Activated naive CD8-positive, alpha-beta T cell treated with anti-CD3 and anti-CD28 coated beads, Interleukin-2, amount 50 U/mL, for 24 hours (primary cell): ENCODE measurements at regions not wholly inside any gene's neighbourhood (a gene's known extent, or its start where the extent isn't known, plus 50 kb on each side); places are given as distances from the start of the nearest gene placed in this dataset.

Experiments used
- ATAC-seq: fragments of 150-1000 bp; cut with Tn5 transposase; one replicate; pipeline ENCODE4 v1.10.0; 2021
- DNase-seq: peaks from one replicate; pipeline ENCODE4 v3.0.0; 2021
- H3K27ac Mint-ChIP-seq: one replicate; pipeline ENCODE4 v1.8.0; 2021; ENCODE audit warnings: mild to moderate bottlenecking, mixed read lengths
- H3K27me3 Mint-ChIP-seq: one replicate; pipeline ENCODE4 v1.8.0; 2021; ENCODE audit warnings: mixed read lengths
- H3K36me3 Mint-ChIP-seq: one replicate; pipeline ENCODE4 v1.8.0; 2021; ENCODE audit warnings: low read depth, mixed read lengths
- H3K4me1 Mint-ChIP-seq: one replicate; pipeline ENCODE4 v1.8.0; 2021; ENCODE audit warnings: mixed read lengths
- H3K4me3 Mint-ChIP-seq: one replicate; pipeline ENCODE4 v1.8.0; 2021; ENCODE audit warnings: mild to moderate bottlenecking, moderate library complexity, mixed read lengths
- H3K9me3 Mint-ChIP-seq: one replicate; pipeline ENCODE4 v1.8.0; 2021; ENCODE audit warnings: mixed read lengths

GRCh38 chr11:122345586-122345985, 229.6 kb upstream of the BLID start:
- no peak for ATAC-seq
- no peak for DNase-seq

GRCh38 chr11:122344215-122344614, 228.2 kb upstream of the BLID start:
- Mint-ChIP-seq H3K27me3 (no peaks in the 10 kb centered on the region), H3K27ac (no peak overlapping the region), H3K4me1 (no peaks in the 10 kb centered on the region), H3K4me3 (no peak overlapping the region), H3K9me3 (no peaks in the 10 kb centered on the region), H3K36me3 (no peaks in the 10 kb centered on the region)
- no peak for DNase-seq
- no peak for ATAC-seq

More at GRCh38 chr11:122345586-122345985, 229.6 kb upstream of the BLID start:
- H3K27ac Mint-ChIP-seq = no peak overlapping the region
- H3K4me3 Mint-ChIP-seq = no peak overlapping the region
- H3K36me3 Mint-ChIP-seq = no peaks in the 10 kb centered on the region
- H3K27me3 Mint-ChIP-seq = no peaks in the 10 kb centered on the region
- no peaks in the 10 kb centered on the region for H3K9me3 Mint-ChIP-seq
- no peaks in the 10 kb centered on the region for H3K4me1 Mint-ChIP-seq

- DNase-seq = no peak
- no peak for ATAC-seq
- Mint-ChIP-seq H3K4me1 (no peaks in the 10 kb centered on the region), H3K27ac (no peak overlapping the region), H3K36me3 (no peaks in the 10 kb centered on the region), H3K27me3 (no peaks in the 10 kb centered on the region), H3K4me3 (no peak overlapping the region), H3K9me3 (no peaks in the 10 kb centered on the region)
Measured at GRCh38 chr11:122343210-122343609, 227.2 kb upstream of the BLID start.

- Mint-ChIP-seq H3K27me3 (no peaks in the 10 kb centered on the region), H3K36me3 (no peaks in the 10 kb centered on the region), H3K4me1 (no peaks in the 10 kb centered on the region), H3K9me3 (no peaks in the 10 kb centered on the region), H3K27ac (no peak overlapping the region), H3K4me3 (no peak overlapping the region)
- DNase-seq (no peak), ATAC-seq (no peak)
Measured at GRCh38 chr11:122342089-122342744, 226.2 kb upstream of the BLID start.

- Mint-ChIP-seq H3K27ac (no peak overlapping the region), H3K4me3 (no peak overlapping the region), H3K27me3 (no peaks in the 10 kb centered on the region), H3K4me1 (no peaks in the 10 kb centered on the region), H3K9me3 (no peaks in the 10 kb centered on the region), H3K36me3 (no peaks in the 10 kb centered on the region)
- DNase-seq (no peak), ATAC-seq (no peak)
Measured at GRCh38 chr11:122341477-122341876, 225.5 kb upstream of the BLID start.

- Mint-ChIP-seq H3K27me3 (no peaks in the 10 kb centered on the region), H3K4me3 (no peak overlapping the region), H3K4me1 (no peaks in the 10 kb centered on the region), H3K9me3 (no peaks in the 10 kb centered on the region), H3K27ac (no peak overlapping the region), H3K36me3 (no peaks in the 10 kb centered on the region)
- DNase-seq (no peak), ATAC-seq (no peak)
Measured at GRCh38 chr11:122340607-122341290, 224.7 kb upstream of the BLID start.

GRCh38 chr11:122339436-122340060, 223.5 kb upstream of the BLID start:
- H3K4me3 Mint-ChIP-seq = no peak overlapping the region

GRCh38 chr11:122337704-122338103, 221.7 kb upstream of the BLID start:
- H3K9me3 Mint-ChIP-seq = no peaks in the 10 kb centered on the region
- H3K36me3 Mint-ChIP-seq = no peaks in the 10 kb centered on the region

More at GRCh38 chr11:122339436-122340060, 223.5 kb upstream of the BLID start:
- DNase-seq (no peak), ATAC-seq (no peak)
- no peaks in the 10 kb centered on the region for H3K4me1 Mint-ChIP-seq
- no peaks in the 10 kb centered on the region for H3K27me3 Mint-ChIP-seq
- H3K27ac Mint-ChIP-seq = no peak overlapping the region
- H3K9me3 Mint-ChIP-seq = no peaks in the 10 kb centered on the region
- H3K36me3 Mint-ChIP-seq = no peaks in the 10 kb centered on the region

GRCh38 chr11:122337241-122337640, 221.2 kb upstream of the BLID start:
- ATAC-seq (no peak), DNase-seq (no peak)
- no peak overlapping the region for H3K4me3 Mint-ChIP-seq

More at GRCh38 chr11:122337704-122338103, 221.7 kb upstream of the BLID start:
- Mint-ChIP-seq H3K4me1 (no peaks in the 10 kb centered on the region), H3K27me3 (no peaks in the 10 kb centered on the region), H3K4me3 (no peak overlapping the region), H3K27ac (no peak overlapping the region)
- no peak for DNase-seq
- no peak for ATAC-seq

GRCh38 chr11:122336706-122337105, 220.7 kb upstream of the BLID start:
- H3K27ac Mint-ChIP-seq = no peak overlapping the region
- ATAC-seq (no peak), DNase-seq (no peak)
- H3K4me1 Mint-ChIP-seq = no peaks in the 10 kb centered on the region
- no peak overlapping the region for H3K4me3 Mint-ChIP-seq
- no peaks in the 10 kb centered on the region for H3K36me3 Mint-ChIP-seq
- no peaks in the 10 kb centered on the region for H3K27me3 Mint-ChIP-seq
- no peaks in the 10 kb centered on the region for H3K9me3 Mint-ChIP-seq

More at GRCh38 chr11:122337241-122337640, 221.2 kb upstream of the BLID start:
- Mint-ChIP-seq H3K36me3 (no peaks in the 10 kb centered on the region), H3K9me3 (no peaks in the 10 kb centered on the region), H3K4me1 (no peaks in the 10 kb centered on the region), H3K27me3 (no peaks in the 10 kb centered on the region), H3K27ac (no peak overlapping the region)

- Mint-ChIP-seq H3K4me3 (no peak overlapping the region), H3K27ac (no peak overlapping the region), H3K4me1 (no peaks in the 10 kb centered on the region), H3K36me3 (no peaks in the 10 kb centered on the region), H3K9me3 (no peaks in the 10 kb centered on the region), H3K27me3 (no peaks in the 10 kb centered on the region)
- no peak for ATAC-seq
- DNase-seq = no peak
Measured at GRCh38 chr11:122334546-122335339, 218.7 kb upstream of the BLID start.

GRCh38 chr11:122333467-122333866, 217.5 kb upstream of the BLID start:
- Mint-ChIP-seq H3K4me1 (no peaks in the 10 kb centered on the region), H3K9me3 (no peaks in the 10 kb centered on the region), H3K27ac (no peak overlapping the region), H3K4me3 (no peak overlapping the region), H3K36me3 (no peaks in the 10 kb centered on the region), H3K27me3 (no peaks in the 10 kb centered on the region)
- ATAC-seq = no peak
- no peak for DNase-seq

- Mint-ChIP-seq H3K4me1 (no peaks in the 10 kb centered on the region), H3K36me3 (no peaks in the 10 kb centered on the region), H3K27ac (no peak overlapping the region), H3K4me3 (no peak overlapping the region), H3K9me3 (no peaks in the 10 kb centered on the region), H3K27me3 (no peaks in the 10 kb centered on the region)
- DNase-seq = no peak
- ATAC-seq = no peak
Measured at GRCh38 chr11:122331079-122331478, 215.1 kb upstream of the BLID start.

GRCh38 chr11:122330279-122330965, 214.4 kb upstream of the BLID start:
- DNase-seq = no peak
- Mint-ChIP-seq H3K36me3 (no peaks in the 10 kb centered on the region), H3K9me3 (no peaks in the 10 kb centered on the region), H3K27me3 (no peaks in the 10 kb centered on the region), H3K27ac (no peak overlapping the region), H3K4me3 (no peak overlapping the region), H3K4me1 (no peaks in the 10 kb centered on the region)
- ATAC-seq = no peak
